WTC11 (cell line): ENCODE measurements at regions not wholly inside any gene's neighbourhood (a gene's known extent, or its start where the extent isn't known, plus 50 kb on each side); places are given as distances from the start of the nearest gene placed in this dataset.

Experiments used
- AR ChIP-seq: fragments of 250-450 bp; sonication (Bioruptor Pico); IDR thresholded peaks from 2 replicates; pipeline ENCODE4 v1.9.0; 2021; ENCODE audit warnings: mild to moderate bottlenecking
- USF2 ChIP-seq: sonication (generic); formaldehyde crosslinking; IDR thresholded peaks from 2 replicates; pipeline ENCODE4 v1.8.1; 2023; ENCODE audit warnings: mild to moderate bottlenecking, missing genetic modification reagents, moderate library complexity

GRCh38 chr6:140867336-140867735 is 1265.4 kb upstream of the GJE1 start:
- TF ChIP-seq USF2 (CRISPR knock-in tag) (no peak), AR (no peak)
